Stimulated activated CD8-positive, alpha-beta memory T cell treated with anti-CD3 and anti-CD28 coated beads, Interleukin-4, amount 100 ng/mL, for 48 hours (primary cell): ENCODE measurements at regions not wholly inside any gene's neighbourhood (a gene's known extent, or its start where the extent isn't known, plus 50 kb on each side); places are given as distances from the start of the nearest gene placed in this dataset.
"Not testable (repeated sequence)": the region's sequence is repeated elsewhere in the genome, so short reads cannot be mapped to it uniquely, and the experiment has no call there.

Experiments
- DNase-seq: peaks from one replicate; pipeline ENCODE4 v3.0.0-alpha.2; 2020

- no peak for DNase-seq
These were observed 267.2 kb upstream of the MGMT start for GRCh38 chr10:129199826-129200225.

GRCh38 chr10:129203819-129204218, 263.2 kb upstream of the MGMT start:
- no peak for DNase-seq

- no peak for DNase-seq
These were observed 259.7 kb upstream of the MGMT start for GRCh38 chr10:129207297-129207696.

GRCh38 chr10:129210876-129211275, 256.2 kb upstream of the MGMT start:
- DNase-seq: no peak

- DNase-seq: no peak
These were observed 253.8 kb upstream of the MGMT start for GRCh38 chr10:129213256-129213655.

GRCh38 chr10:129213996-129214395, 253.0 kb upstream of the MGMT start:
- not testable (repeated sequence) for DNase-seq

GRCh38 chr10:129219364-129219763, 247.7 kb upstream of the MGMT start:
- DNase-seq: no peak

- DNase-seq: no peak
These were observed 244.6 kb upstream of the MGMT start for GRCh38 chr10:129222436-129222835.

- DNase-seq: no peak
These were observed 243.7 kb upstream of the MGMT start for GRCh38 chr10:129223363-129223762.

- DNase-seq: no peak
These were observed 243.0 kb upstream of the MGMT start for GRCh38 chr10:129224065-129224464.

- no peak for DNase-seq
These were observed 235.2 kb upstream of the MGMT start for GRCh38 chr10:129231821-129232220.

GRCh38 chr10:129233351-129234148, 233.5 kb upstream of the MGMT start:
- no peak for DNase-seq

GRCh38 chr10:129236274-129236691, 230.8 kb upstream of the MGMT start:
- no peak for DNase-seq

GRCh38 chr10:129241461-129241860, 225.6 kb upstream of the MGMT start:
- DNase-seq: no peak

- no peak for DNase-seq
These were observed 222.7 kb upstream of the MGMT start for GRCh38 chr10:129244298-129244697.

- DNase-seq: no peak
These were observed 222.3 kb upstream of the MGMT start for GRCh38 chr10:129244757-129245156.

GRCh38 chr10:129253161-129253864, 213.7 kb upstream of the MGMT start:
- no peak for DNase-seq

GRCh38 chr10:129253865-129254179, 213.2 kb upstream of the MGMT start:
- no peak for DNase-seq

GRCh38 chr10:129258283-129258923, 208.6 kb upstream of the MGMT start:
- no peak for DNase-seq

- DNase-seq: no peak
These were observed 207.8 kb upstream of the MGMT start for GRCh38 chr10:129259128-129259815.

GRCh38 chr10:129272176-129272575, 194.9 kb upstream of the MGMT start:
- no peak for DNase-seq

- no peak for DNase-seq
These were observed 194.0 kb upstream of the MGMT start for GRCh38 chr10:129272866-129273650.

GRCh38 chr10:129273860-129274259, 193.2 kb upstream of the MGMT start:
- no peak for DNase-seq
